Keratinocyte (primary cell): ENCODE measurements at regions not wholly inside any gene's neighbourhood (a gene's known extent, or its start where the extent isn't known, plus 50 kb on each side); places are given as distances from the start of the nearest gene placed in this dataset.

Experiments used
- DNase-seq: peaks from one replicate; pipeline ENCODE4 v3.0.0-alpha.2; 2011; ENCODE audit warnings: low read depth, missing footprints, low spot score
- FAIRE-seq: peaks from 2 replicates; lab custom pipeline; 2011; peaks lifted over from hg19 to GRCh38; lab: Jason Lieb, UNC
- H2AFZ ChIP-seq: 2 replicates; pipeline ENCODE4 v1.6.0; 2012; ENCODE audit warnings: low read length, control low read depth, inconsistent platforms; ENCODE audit not compliant: control insufficient read depth
- H3K27ac ChIP-seq: 2 replicates; pipeline ENCODE4 v1.5.1; 2011; ENCODE audit warnings: low read length; ENCODE audit not compliant: control insufficient read depth, insufficient read depth
- H3K27me3 ChIP-seq: 3 replicates; pipeline ENCODE4 v1.6.0; 2011; ENCODE audit warnings: low read length; ENCODE audit not compliant: control insufficient read depth, insufficient read depth; ENCODE audit errors: extremely low read depth
- H3K36me3 ChIP-seq, 2 experiments: 2 replicates in 1 of 2; 3 replicates in 1 of 2; pipeline ENCODE4 v1.5.1; 2011; ENCODE audit warnings: low read length in 2 of 2, mild to moderate bottlenecking in 1 of 2; ENCODE audit not compliant: control insufficient read depth in 2 of 2, insufficient read depth in 2 of 2; ENCODE audit errors: extremely low read depth in 1 of 2
- H3K4me1 ChIP-seq: 3 replicates; pipeline ENCODE4 v1.5.1; 2011; ENCODE audit warnings: low read length; ENCODE audit not compliant: control insufficient read depth, insufficient read depth; ENCODE audit errors: extremely low read depth
- H3K4me2 ChIP-seq: 3 replicates; pipeline ENCODE4 v1.6.0; 2011; ENCODE audit warnings: low read depth, low read length; ENCODE audit not compliant: control insufficient read depth, insufficient read depth; ENCODE audit errors: extremely low read depth
- H3K4me3 ChIP-seq, 3 experiments: fragments of 200-600 bp in 1 of 3; sonication (generic) in 1 of 3; 2 replicates in 2 of 3; 3 replicates in 1 of 3; pipeline ENCODE4 v1.5.1; 2011 to 2016; ENCODE audit warnings: low read length in 3 of 3, mild to moderate bottlenecking in 3 of 3, control low read depth in 2 of 3, inconsistent platforms in 1 of 3, low read depth in 1 of 3, mixed read lengths in 1 of 3, mixed run types in 1 of 3, moderate library complexity in 1 of 3; ENCODE audit not compliant: control insufficient read depth in 2 of 3, insufficient read depth in 2 of 3; ENCODE audit errors: extremely low read depth in 1 of 3
- H3K79me2 ChIP-seq: 2 replicates; pipeline ENCODE4 v1.6.0; 2012; ENCODE audit warnings: low read length; ENCODE audit not compliant: control insufficient read depth, insufficient read depth
- H3K9ac ChIP-seq: 3 replicates; pipeline ENCODE4 v1.6.0; 2011; ENCODE audit warnings: low read length; ENCODE audit not compliant: control insufficient read depth, insufficient read depth; ENCODE audit errors: extremely low read depth
- H3K9me1 ChIP-seq: 3 replicates; pipeline ENCODE4 v1.6.0; 2011; ENCODE audit warnings: low read length; ENCODE audit not compliant: control insufficient read depth, insufficient read depth; ENCODE audit errors: extremely low read depth
- H3K9me3 ChIP-seq: 2 replicates; pipeline ENCODE4 v1.5.1; 2012; ENCODE audit warnings: low read depth, low read length; ENCODE audit not compliant: control insufficient read depth
- H4K20me1 ChIP-seq: 3 replicates; pipeline ENCODE4 v1.6.0; 2011; ENCODE audit warnings: low read length; ENCODE audit not compliant: control insufficient read depth, insufficient read depth; ENCODE audit errors: extremely low read depth
- CTCF ChIP-seq, 3 experiments: IDR thresholded peaks in 1 of 3; conservative IDR thresholded peaks in 1 of 3; optimal IDR thresholded peaks in 1 of 3; 2 replicates in 2 of 3; 3 replicates in 1 of 3; pipeline versions ENCODE3 to v1.5.1; 2011; ENCODE audit warnings: low read length in 3 of 3, mild to moderate bottlenecking in 3 of 3, moderate library complexity in 2 of 3, control low read depth in 1 of 3, inconsistent platforms in 1 of 3; ENCODE audit not compliant: insufficient read depth in 2 of 3; ENCODE audit errors: extremely low read depth in 1 of 3
- EZH2 ChIP-seq: IDR thresholded peaks from one replicate; pipeline ENCODE4 v1.6.1; 2012; ENCODE audit warnings: inconsistent platforms, mild to moderate bottlenecking, low read length, moderate library complexity
- dilution Hi-C: fragments of 300-500 bp; cut with MboI; formaldehyde crosslinking; loops from one replicate; pipeline ENCODE4 v1.7.0; 2020; ENCODE audit warnings: low sequenced_read_pairs; ENCODE audit not compliant: extremely low pct_ligation_motif_present

GRCh38 chr7:68020102-68020501 is 1023.5 kb downstream of the TYW1 start:
- no peak overlapping the region for H3K9ac ChIP-seq
- H3K79me2 ChIP-seq: no peaks in the 10 kb centered on the region
- dilution Hi-C loops: no loop called here
- no peaks in the 10 kb centered on the region for H3K9me3 ChIP-seq
- H3K4me2 ChIP-seq: no peak overlapping the region
- H4K20me1 ChIP-seq: no peaks in the 10 kb centered on the region
- no peaks in the 10 kb centered on the region for H3K4me1 ChIP-seq
- no peak overlapping the region for H3K27ac ChIP-seq
- H3K4me3 ChIP-seq: no peak overlapping the region
- TF ChIP-seq CTCF (optimal IDR thresholded peaks at IDR 0.05 in 1 of 3, IDR thresholded peaks at IDR 0.05 in 1 of 3, conservative IDR thresholded peaks at IDR 0.05 in 1 of 3; ENCODE audit: extremely low read depth in 1 of 3, insufficient read depth in 2 of 3, low read length in 3 of 3) (no peak), EZH2 (no peak)
- no peaks in the 10 kb centered on the region for H3K9me1 ChIP-seq
- no peaks in the 10 kb centered on the region for H3K36me3 ChIP-seq
- no peak for DNase-seq
- no peak overlapping the region for H2AFZ ChIP-seq
- no peaks in the 10 kb centered on the region for H3K27me3 ChIP-seq
- no peak for FAIRE-seq

GRCh38 chr7:68025369-68025768 is 1028.7 kb downstream of the TYW1 start:
- DNase-seq (no peak), FAIRE-seq (no peak)
- Histone ChIP-seq H3K36me3 (no peaks in the 10 kb centered on the region), H3K9me3 (no peaks in the 10 kb centered on the region), H3K9ac (no peak overlapping the region), H3K79me2 (no peaks in the 10 kb centered on the region), H3K9me1 (no peaks in the 10 kb centered on the region), H3K27me3 (no peaks in the 10 kb centered on the region), H4K20me1 (no peaks in the 10 kb centered on the region), H3K4me3 (no peak overlapping the region), H3K4me2 (no peak overlapping the region), H3K27ac (no peak overlapping the region), H3K4me1 (no peaks in the 10 kb centered on the region), H2AFZ (no peak overlapping the region)
- TF ChIP-seq EZH2 (no peak), CTCF (optimal IDR thresholded peaks at IDR 0.05 in 1 of 3, IDR thresholded peaks at IDR 0.05 in 1 of 3, conservative IDR thresholded peaks at IDR 0.05 in 1 of 3; ENCODE audit: extremely low read depth in 1 of 3, insufficient read depth in 2 of 3, low read length in 3 of 3) (no peak)
- dilution Hi-C loops: no loop called here
